ENCODE measurements at regions not wholly inside any gene's neighbourhood (a gene's known extent, or its start where the extent isn't known, plus 50 kb on each side); places are given as distances from the start of the nearest gene placed in this dataset.

GRCh38 chr11:42825598-42825997, 486.2 kb upstream of the API5 start:
- TF ChIP-seq POLR2A (IDR thresholded peaks at IDR 0.05) = no peak
- TF ChIP-seq CTCF (IDR thresholded peaks at IDR 0.05 in 4 of 5, conservative IDR thresholded peaks at IDR 0.05 in 1 of 5) = no peak
- ATAC-seq (no peak), DNase-seq (no peak)
- Histone ChIP-seq H3K4me1 (no peaks in the 10 kb centered on the region), H3K27ac (no peak overlapping the region), H3K9me3 (no peaks in the 10 kb centered on the region), H3K36me3 (no peaks in the 10 kb centered on the region), H3K4me3 (no peak overlapping the region), H3K27me3 (no peaks in the 10 kb centered on the region)
- in situ Hi-C loops (cut with MboI; ENCODE audit: low sequenced_read_pairs in 4 of 4) = no loop called here
- intact Hi-C loops (cut with DNase I; ENCODE audit: low total_unique reads) = no loop called here

GRCh38 chr11:42827845-42828244, 484.0 kb upstream of the API5 start:
- no peak for DNase-seq
- no peak overlapping the region for H3K27ac ChIP-seq
- no peak overlapping the region for H3K4me3 ChIP-seq
- H3K9me3 ChIP-seq = no peaks in the 10 kb centered on the region
- no peak for ATAC-seq
- intact Hi-C loops (cut with DNase I; ENCODE audit: low total_unique reads) (no loop called here), in situ Hi-C loops (cut with MboI; ENCODE audit: low sequenced_read_pairs in 4 of 4) (no loop called here)
- no peaks in the 10 kb centered on the region for H3K27me3 ChIP-seq
- H3K36me3 ChIP-seq = no peaks in the 10 kb centered on the region
- H3K4me1 ChIP-seq = no peaks in the 10 kb centered on the region
- TF ChIP-seq POLR2A (IDR thresholded peaks at IDR 0.05) (no peak), CTCF (IDR thresholded peaks at IDR 0.05 in 4 of 5, conservative IDR thresholded peaks at IDR 0.05 in 1 of 5) (no peak)

GRCh38 chr11:42837994-42838393, 473.8 kb upstream of the API5 start:
- Histone ChIP-seq H3K9me3 (no peaks in the 10 kb centered on the region), H3K36me3 (no peaks in the 10 kb centered on the region), H3K4me3 (no peak overlapping the region), H3K27ac (no peak overlapping the region), H3K27me3 (no peaks in the 10 kb centered on the region), H3K4me1 (no peaks in the 10 kb centered on the region)
- in situ Hi-C loops (cut with MboI; ENCODE audit: low sequenced_read_pairs in 4 of 4) (no loop called here), intact Hi-C loops (cut with DNase I; ENCODE audit: low total_unique reads) (no loop called here)
- TF ChIP-seq CTCF (IDR thresholded peaks at IDR 0.05 in 4 of 5, conservative IDR thresholded peaks at IDR 0.05 in 1 of 5) (no peak), POLR2A (IDR thresholded peaks at IDR 0.05) (no peak)
- no peak for ATAC-seq
- no peak for DNase-seq

- Histone ChIP-seq H3K4me1 (no peaks in the 10 kb centered on the region), H3K27me3 (no peaks in the 10 kb centered on the region), H3K27ac (no peak overlapping the region), H3K9me3 (no peaks in the 10 kb centered on the region), H3K4me3 (no peak overlapping the region), H3K36me3 (no peaks in the 10 kb centered on the region)
- no peak for ATAC-seq
- TF ChIP-seq POLR2A (IDR thresholded peaks at IDR 0.05) = no peak
- no peak for TF ChIP-seq CTCF (IDR thresholded peaks at IDR 0.05 in 4 of 5, conservative IDR thresholded peaks at IDR 0.05 in 1 of 5)
- no peak for DNase-seq
- in situ Hi-C loops (cut with MboI; ENCODE audit: low sequenced_read_pairs in 4 of 4) (no loop called here), intact Hi-C loops (cut with DNase I; ENCODE audit: low total_unique reads) (no loop called here)
Measured at GRCh38 chr11:42840176-42840829, 471.5 kb upstream of the API5 start.

GRCh38 chr11:42840860-42841259, 470.9 kb upstream of the API5 start:
- no peaks in the 10 kb centered on the region for H3K4me1 ChIP-seq
- H3K27ac ChIP-seq = no peak overlapping the region
- no peaks in the 10 kb centered on the region for H3K27me3 ChIP-seq
- no peak for TF ChIP-seq CTCF (IDR thresholded peaks at IDR 0.05 in 4 of 5, conservative IDR thresholded peaks at IDR 0.05 in 1 of 5)
- no peak for TF ChIP-seq POLR2A (IDR thresholded peaks at IDR 0.05)
- H3K4me3 ChIP-seq = no peak overlapping the region
- in situ Hi-C loops (cut with MboI; ENCODE audit: low sequenced_read_pairs in 4 of 4) (no loop called here), intact Hi-C loops (cut with DNase I; ENCODE audit: low total_unique reads) (no loop called here)
- H3K36me3 ChIP-seq = no peaks in the 10 kb centered on the region
- DNase-seq (no peak), ATAC-seq (no peak)
- H3K9me3 ChIP-seq = no peaks in the 10 kb centered on the region
